ENCODE measurements at regions not wholly inside any gene's neighbourhood (a gene's known extent, or its start where the extent isn't known, plus 50 kb on each side); places are given as distances from the start of the nearest gene placed in this dataset.

- DNase-seq, result no peak
- H3K9me3 ChIP-seq (replicated peaks; ENCODE audit: insufficient read depth, low read length), result no peaks in the 10 kb centered on the region
- H3K79me2 ChIP-seq (ENCODE audit: low read length), result no peaks in the 10 kb centered on the region
- H3K36me3 ChIP-seq (replicated peaks; ENCODE audit: insufficient read depth, low read length), result no peaks in the 10 kb centered on the region
- H3F3A ChIP-seq (ENCODE audit: insufficient read depth, low read length), result no peaks in the 10 kb centered on the region
- no peak overlapping the region for H3K9ac ChIP-seq (ENCODE audit: low read length)
- H3K4me3 ChIP-seq (ENCODE audit: low read length), result no peak overlapping the region
- H2AFZ ChIP-seq (ENCODE audit: low read length), result no peak overlapping the region
- no peak overlapping the region for H3K4me2 ChIP-seq (ENCODE audit: low read depth, low read length)
- H3K9me2 ChIP-seq (replicated peaks; ENCODE audit: insufficient read depth, low read length), result no peaks in the 10 kb centered on the region
- TF ChIP-seq CTCF (IDR thresholded peaks at IDR 0.05; ENCODE audit: low read length), result no peak
- no peak for TF ChIP-seq EZH2 (optimal IDR thresholded peaks at IDR 0.05; ENCODE audit: low read depth, low read length)
- no peak for TF ChIP-seq EZH2phosphoT487 (IDR thresholded peaks at IDR 0.05; ENCODE audit: low read length)
- no peaks in the 10 kb centered on the region for H3K27me3 ChIP-seq (replicated peaks; ENCODE audit: insufficient read depth, low read length)
- H4K20me1 ChIP-seq (ENCODE audit: insufficient read depth, low read length), result no peaks in the 10 kb centered on the region
- H3K4me1 ChIP-seq (ENCODE audit: low read length), result no peaks in the 10 kb centered on the region
- H3K27ac ChIP-seq (ENCODE audit: low read length), result no peak overlapping the region
Measured at GRCh38 chr4:103998756-103999155, 279.0 kb upstream of the TACR3 start.

GRCh38 chr4:103996637-103997036 is 276.9 kb upstream of the TACR3 start:
- H3K4me2 ChIP-seq (ENCODE audit: low read depth, low read length), result no peak overlapping the region
- no peaks in the 10 kb centered on the region for H3K4me1 ChIP-seq (ENCODE audit: low read length)
- H3K79me2 ChIP-seq (ENCODE audit: low read length), result no peaks in the 10 kb centered on the region
- H3K27me3 ChIP-seq (replicated peaks; ENCODE audit: insufficient read depth, low read length), result no peaks in the 10 kb centered on the region
- H3K9me2 ChIP-seq (replicated peaks; ENCODE audit: insufficient read depth, low read length), result no peaks in the 10 kb centered on the region
- no peaks in the 10 kb centered on the region for H3K36me3 ChIP-seq (replicated peaks; ENCODE audit: insufficient read depth, low read length)
- no peak overlapping the region for H3K27ac ChIP-seq (ENCODE audit: low read length)
- H3K4me3 ChIP-seq (ENCODE audit: low read length), result no peak overlapping the region
- no peaks in the 10 kb centered on the region for H3F3A ChIP-seq (ENCODE audit: insufficient read depth, low read length)
- H3K9ac ChIP-seq (ENCODE audit: low read length), result no peak overlapping the region
- no peaks in the 10 kb centered on the region for H3K9me3 ChIP-seq (replicated peaks; ENCODE audit: insufficient read depth, low read length)
- DNase-seq, result no peak
- no peak overlapping the region for H2AFZ ChIP-seq (ENCODE audit: low read length)
- TF ChIP-seq EZH2phosphoT487 (IDR thresholded peaks at IDR 0.05; ENCODE audit: low read length), result no peak
- no peaks in the 10 kb centered on the region for H4K20me1 ChIP-seq (ENCODE audit: insufficient read depth, low read length)

GRCh38 chr4:103996064-103996463 is 276.3 kb upstream of the TACR3 start:
- Histone ChIP-seq H3K4me1 (ENCODE audit: low read length) (no peaks in the 10 kb centered on the region), H3K79me2 (ENCODE audit: low read length) (no peaks in the 10 kb centered on the region), H3K4me3 (ENCODE audit: low read length) (no peak overlapping the region), H4K20me1 (ENCODE audit: insufficient read depth, low read length) (no peaks in the 10 kb centered on the region), H3K36me3 (replicated peaks; ENCODE audit: insufficient read depth, low read length) (no peaks in the 10 kb centered on the region), H3K27me3 (replicated peaks; ENCODE audit: insufficient read depth, low read length) (no peaks in the 10 kb centered on the region), H2AFZ (ENCODE audit: low read length) (no peak overlapping the region), H3K9ac (ENCODE audit: low read length) (no peak overlapping the region), H3K4me2 (ENCODE audit: low read depth, low read length) (no peak overlapping the region), H3K27ac (ENCODE audit: low read length) (no peak overlapping the region), H3F3A (ENCODE audit: insufficient read depth, low read length) (no peaks in the 10 kb centered on the region), H3K9me2 (replicated peaks; ENCODE audit: insufficient read depth, low read length) (no peaks in the 10 kb centered on the region), H3K9me3 (replicated peaks; ENCODE audit: insufficient read depth, low read length) (no peaks in the 10 kb centered on the region)
- no peak for DNase-seq
- TF ChIP-seq CTCF (IDR thresholded peaks at IDR 0.05; ENCODE audit: low read length), result no peak
- TF ChIP-seq EZH2 (optimal IDR thresholded peaks at IDR 0.05; ENCODE audit: low read depth, low read length), result no peak

GRCh38 chr4:103994059-103994458 is 274.3 kb upstream of the TACR3 start:
- Histone ChIP-seq H3K27me3 (replicated peaks; ENCODE audit: insufficient read depth, low read length) (no peaks in the 10 kb centered on the region), H3K4me2 (ENCODE audit: low read depth, low read length) (no peak overlapping the region), H3K4me1 (ENCODE audit: low read length) (no peaks in the 10 kb centered on the region), H3K27ac (ENCODE audit: low read length) (no peak overlapping the region), H3K36me3 (replicated peaks; ENCODE audit: insufficient read depth, low read length) (no peaks in the 10 kb centered on the region), H3F3A (ENCODE audit: insufficient read depth, low read length) (no peaks in the 10 kb centered on the region), H2AFZ (ENCODE audit: low read length) (no peak overlapping the region), H3K9ac (ENCODE audit: low read length) (no peak overlapping the region), H3K9me3 (replicated peaks; ENCODE audit: insufficient read depth, low read length) (no peaks in the 10 kb centered on the region), H3K9me2 (replicated peaks; ENCODE audit: insufficient read depth, low read length) (no peaks in the 10 kb centered on the region), H4K20me1 (ENCODE audit: insufficient read depth, low read length) (no peaks in the 10 kb centered on the region), H3K79me2 (ENCODE audit: low read length) (no peaks in the 10 kb centered on the region), H3K4me3 (ENCODE audit: low read length) (no peak overlapping the region)
- TF ChIP-seq CTCF (IDR thresholded peaks at IDR 0.05; ENCODE audit: low read length) (peak; percentile 25), EZH2 (optimal IDR thresholded peaks at IDR 0.05; ENCODE audit: low read depth, low read length) (no peak)
- peak; percentile 14 for DNase-seq

Data from MM.1S (cell line).